Dermis microvascular lymphatic vessel endothelial cell (primary cell): ENCODE measurements at regions not wholly inside any gene's neighbourhood (a gene's known extent, or its start where the extent isn't known, plus 50 kb on each side); places are given as distances from the start of the nearest gene placed in this dataset.

Experiments
- DNase-seq, 2 donors: peaks; one replicate each; pipeline versions ENCODE4 v3.0.0 to v3.0.0-alpha.2; 2010; ENCODE audit warnings: low read depth in 2 of 2

DNA sequence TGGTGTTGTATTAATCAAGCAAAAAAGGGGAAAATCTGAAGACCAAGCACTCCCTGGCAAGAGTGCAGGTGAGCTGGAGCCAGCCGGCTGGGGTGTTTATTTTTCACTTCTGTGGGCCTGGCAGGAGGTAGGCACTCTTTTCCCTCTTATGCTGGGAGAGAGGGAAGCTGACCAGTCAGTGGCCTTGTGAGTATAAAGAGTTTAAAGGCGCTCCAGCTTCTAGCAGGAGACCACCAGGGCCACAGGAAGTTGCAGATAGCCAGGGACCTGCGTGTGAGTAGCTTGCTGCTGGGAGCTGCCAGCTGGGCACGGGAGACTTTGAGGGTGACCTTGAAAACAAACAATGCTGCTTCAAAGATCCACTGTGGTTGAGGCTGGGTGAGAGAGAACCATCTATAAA is 217.4 kb upstream of the PWP1 start:
- no peak for DNase-seq

- DNase-seq = no peak
Observed at GRCh38 chr12:107469011-107469410, 216.6 kb upstream of the PWP1 start.

DNA sequence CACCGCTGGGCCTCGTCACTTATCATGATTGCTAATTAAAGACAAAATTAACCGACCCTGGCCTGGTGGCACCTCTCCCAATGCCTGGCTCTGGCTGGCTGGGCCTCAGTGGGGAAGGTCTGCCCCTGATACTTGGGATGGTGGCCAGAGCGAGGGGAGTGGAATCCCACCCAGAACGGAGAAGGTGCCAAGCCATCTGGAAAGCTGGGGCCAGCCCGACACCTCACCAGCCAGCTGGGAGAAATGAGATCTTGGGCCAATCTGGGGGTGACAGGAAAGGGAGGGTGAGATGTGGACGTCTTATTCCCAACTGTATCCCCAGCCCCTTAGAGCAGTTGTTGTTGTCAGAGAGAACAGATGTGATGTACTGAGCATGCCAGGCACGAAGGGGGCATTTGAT is 215.0 kb upstream of the PWP1 start:
- DNase-seq = no peak

GRCh38 chr12:107472308-107472707 is 213.3 kb upstream of the PWP1 start:
- DNase-seq = no peak

DNA sequence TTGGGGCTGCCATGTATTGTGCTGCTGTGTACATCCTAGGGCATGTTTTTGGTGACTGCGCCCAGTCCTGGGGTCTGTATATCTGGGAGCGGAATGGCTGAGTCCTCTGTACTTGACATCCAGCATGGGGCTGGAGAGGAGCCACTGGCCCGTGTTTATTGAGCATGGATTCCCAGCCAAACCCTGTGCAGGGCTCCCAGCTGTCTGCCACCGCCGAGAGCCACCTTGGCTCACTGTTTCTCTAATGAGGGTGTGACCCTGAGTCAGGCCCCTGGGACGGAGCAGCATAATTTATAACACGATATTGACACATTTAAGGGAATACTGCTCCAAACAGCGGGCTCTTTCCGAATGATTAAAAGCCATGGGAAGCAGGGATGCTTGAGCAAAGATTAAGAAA is 211.5 kb upstream of the PWP1 start:
- DNase-seq = no peak

- DNase-seq = no peak
Observed at GRCh38 chr12:107474639-107475539, 210.7 kb upstream of the PWP1 start.

- DNase-seq = no peak
Observed at GRCh38 chr12:107475900-107476299, 209.7 kb upstream of the PWP1 start.

GRCh38 chr12:107477018-107477417 is 208.6 kb upstream of the PWP1 start:
- DNase-seq = no peak

GRCh38 chr12:107477947-107478610 is 207.5 kb upstream of the PWP1 start:
- no peak for DNase-seq

DNA sequence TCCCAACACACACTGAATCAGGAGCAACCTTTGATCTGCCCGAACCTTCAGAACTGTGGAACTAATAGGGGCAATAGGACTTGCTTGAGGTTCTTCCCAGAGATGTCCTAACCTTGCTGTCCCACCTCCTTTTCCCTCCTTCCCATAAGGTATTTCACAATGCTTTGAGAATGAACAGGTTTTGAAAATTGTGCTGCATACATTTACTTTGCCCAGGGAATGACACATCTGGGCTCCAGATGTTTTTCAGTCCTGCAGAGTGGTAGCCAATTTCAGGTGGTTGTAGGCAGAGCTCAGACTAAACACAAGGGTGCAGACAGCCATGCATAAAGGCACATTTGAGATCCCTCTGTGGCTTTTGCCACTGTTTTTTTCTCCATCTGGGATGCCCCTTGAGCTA is 206.7 kb upstream of the PWP1 start:
- DNase-seq = no peak

DNA sequence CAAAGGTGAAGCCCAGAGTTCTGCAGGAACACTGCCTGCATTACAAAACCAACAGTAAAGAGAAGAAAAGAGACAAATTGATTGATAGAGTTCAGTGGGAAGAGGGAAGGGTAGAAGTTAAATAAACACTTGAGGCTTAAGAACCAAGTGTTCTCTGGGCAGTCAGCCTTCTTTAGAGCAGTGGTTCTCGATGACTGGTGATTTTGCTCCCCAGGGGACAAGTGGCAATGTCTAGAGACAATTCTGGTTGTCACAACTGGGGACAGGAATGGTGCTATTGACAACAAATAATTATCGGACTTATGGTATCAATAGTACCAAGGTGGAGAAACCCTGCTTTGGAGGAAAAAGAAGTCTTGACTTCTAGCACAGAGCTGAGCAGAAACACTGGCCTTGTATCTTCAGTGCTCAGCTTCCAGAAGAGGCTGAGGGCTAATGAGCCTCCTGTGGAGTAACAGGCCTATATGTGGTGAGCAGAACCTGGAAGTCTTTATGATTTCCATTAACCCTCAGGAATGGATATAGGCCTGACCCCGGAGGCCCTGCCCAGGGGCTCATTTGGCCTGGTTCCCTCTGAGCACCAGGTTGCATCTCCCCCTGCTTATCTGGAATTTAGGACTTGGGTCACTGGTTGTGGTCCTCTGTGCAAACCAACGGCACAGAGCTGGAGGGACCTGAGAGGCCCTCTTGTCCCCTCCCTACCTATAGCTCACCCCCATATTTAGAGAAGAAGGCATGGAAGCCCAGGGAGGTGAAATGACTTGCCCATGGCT is 204.6 kb upstream of the PWP1 start:
- no peak for DNase-seq

- DNase-seq = no peak
Observed at GRCh38 chr12:107484230-107484629, 201.4 kb upstream of the PWP1 start.

GRCh38 chr12:107484941-107485340 is 200.7 kb upstream of the PWP1 start:
- no peak for DNase-seq

DNA sequence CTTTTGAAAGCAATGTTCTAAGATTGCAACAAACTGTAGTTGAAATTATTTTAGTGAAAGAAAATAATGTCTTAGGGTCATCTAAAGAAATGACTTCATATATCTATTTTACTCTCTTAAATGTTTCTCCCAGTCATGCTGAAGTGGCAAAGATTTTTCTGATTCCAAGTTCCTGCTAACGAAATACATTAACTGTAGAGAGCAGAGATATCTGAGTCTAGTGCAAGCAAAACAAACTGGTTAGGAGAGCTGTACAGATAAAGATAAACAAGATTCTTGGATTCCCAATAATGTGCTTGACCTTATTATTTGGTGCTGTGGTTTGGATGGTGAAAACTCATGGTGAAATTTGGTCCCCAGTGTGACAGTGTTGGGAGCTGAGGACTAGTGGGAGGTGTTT is 199.9 kb upstream of the PWP1 start:
- no peak for DNase-seq

DNA sequence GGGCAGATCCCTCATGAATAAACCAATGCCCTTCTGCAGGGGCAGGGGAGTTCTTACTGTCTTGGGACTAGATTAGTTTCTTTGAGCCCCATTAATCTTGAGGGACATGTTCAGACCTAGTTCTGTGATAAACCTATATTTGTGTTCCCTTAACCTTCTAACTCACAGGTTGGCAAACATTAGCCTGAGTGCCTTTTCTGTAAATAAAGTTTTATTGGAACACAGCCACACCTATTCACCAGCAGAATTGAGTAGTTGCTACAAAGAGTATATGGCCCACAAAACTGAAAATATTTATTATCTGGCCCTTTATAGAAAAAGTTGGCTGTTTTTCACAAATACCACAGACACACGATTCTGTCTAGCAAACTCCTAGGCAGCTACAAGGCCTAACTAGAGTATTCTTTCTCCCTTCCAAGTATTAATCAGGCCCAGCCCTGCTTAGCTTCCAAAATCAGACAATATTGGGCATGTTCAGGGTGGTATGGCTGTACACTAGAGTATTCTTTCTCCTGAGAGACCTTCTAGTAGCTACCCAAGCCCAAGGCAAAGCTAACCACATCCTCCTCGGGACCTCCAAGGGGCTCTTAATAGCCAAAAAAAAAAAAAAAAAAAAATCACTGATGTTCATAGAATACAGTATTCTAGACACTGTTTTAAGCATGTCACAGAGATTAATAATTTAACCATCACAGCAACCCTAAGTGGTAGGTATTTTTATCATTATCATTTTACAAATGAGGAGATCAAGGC is 199.3 kb upstream of the PWP1 start:
- no peak for DNase-seq

GRCh38 chr12:107487011-107487680 is 198.5 kb upstream of the PWP1 start:
- no peak for DNase-seq

DNA sequence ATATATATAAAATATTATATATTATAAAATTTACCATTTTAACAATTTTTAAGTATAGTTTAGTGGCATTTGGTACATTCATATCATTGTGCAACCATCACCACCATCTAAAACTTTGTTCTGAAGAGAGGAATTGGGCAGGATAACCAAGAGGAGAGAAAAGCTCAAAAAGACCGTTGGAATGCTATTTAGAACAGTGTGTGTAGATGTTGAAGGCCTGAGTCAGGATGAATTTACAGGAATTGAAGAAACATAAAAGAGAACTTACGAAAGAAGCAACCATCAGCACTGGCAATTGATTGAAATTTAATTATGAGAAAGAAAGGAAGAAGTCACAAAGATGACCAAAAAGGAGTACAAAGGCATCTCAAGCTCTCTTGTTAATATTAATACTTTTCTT is 196.9 kb upstream of the PWP1 start:
- DNase-seq = no peak

GRCh38 chr12:107490010-107490409 is 195.6 kb upstream of the PWP1 start:
- no peak for DNase-seq

GRCh38 chr12:107491856-107492255 is 193.7 kb upstream of the PWP1 start:
- DNase-seq = no peak

GRCh38 chr12:107492393-107493134 is 193.0 kb upstream of the PWP1 start:
- peak in 1 of 2 donors; percentile 10 for DNase-seq
